ENCODE measurements at regions not wholly inside any gene's neighbourhood (a gene's known extent, or its start where the extent isn't known, plus 50 kb on each side); places are given as distances from the start of the nearest gene placed in this dataset.
A peak's percentile ranks its signal among the peaks of the same experiment; 100 is the strongest.

DNA sequence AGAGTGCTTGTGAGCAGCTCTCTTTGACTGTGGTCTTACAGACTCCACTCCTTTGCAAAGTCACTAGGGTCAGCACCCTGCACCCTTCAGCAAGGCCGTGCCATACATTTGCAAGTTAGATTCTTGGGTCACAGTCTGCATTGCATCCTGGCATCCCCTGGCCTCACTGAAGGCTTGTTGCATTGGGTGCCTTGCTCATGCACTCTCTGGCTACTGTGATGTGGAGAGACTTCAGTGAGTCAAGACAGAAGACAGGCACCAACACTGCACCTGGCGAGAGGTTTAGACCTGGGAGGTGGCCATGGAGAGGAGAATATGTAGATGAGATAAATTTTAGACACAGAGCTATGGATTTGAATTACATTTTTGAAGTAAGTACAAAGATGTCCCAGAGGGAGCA lies 146.4 kb upstream of the COPS8 start:
- DNase-seq (ENCODE audit: extremely low read depth, low read depth, low spot score) = no peak

GRCh38 chr2:236939721-236940231 lies 145.9 kb upstream of the COPS8 start:
- peak; percentile 25 for DNase-seq (ENCODE audit: extremely low read depth, low read depth, low spot score)

- no peak for DNase-seq (ENCODE audit: extremely low read depth, low read depth, low spot score)
Measured at GRCh38 chr2:236940497-236940896, 145.2 kb upstream of the COPS8 start.

GRCh38 chr2:236940916-236941520 lies 144.7 kb upstream of the COPS8 start:
- DNase-seq (ENCODE audit: extremely low read depth, low read depth, low spot score) = no peak

- no peak for DNase-seq (ENCODE audit: extremely low read depth, low read depth, low spot score)
Measured at GRCh38 chr2:236941551-236941950, 144.1 kb upstream of the COPS8 start.

- no peak for DNase-seq (ENCODE audit: extremely low read depth, low read depth, low spot score)
Measured at GRCh38 chr2:236942554-236942953, 143.1 kb upstream of the COPS8 start.

DNA sequence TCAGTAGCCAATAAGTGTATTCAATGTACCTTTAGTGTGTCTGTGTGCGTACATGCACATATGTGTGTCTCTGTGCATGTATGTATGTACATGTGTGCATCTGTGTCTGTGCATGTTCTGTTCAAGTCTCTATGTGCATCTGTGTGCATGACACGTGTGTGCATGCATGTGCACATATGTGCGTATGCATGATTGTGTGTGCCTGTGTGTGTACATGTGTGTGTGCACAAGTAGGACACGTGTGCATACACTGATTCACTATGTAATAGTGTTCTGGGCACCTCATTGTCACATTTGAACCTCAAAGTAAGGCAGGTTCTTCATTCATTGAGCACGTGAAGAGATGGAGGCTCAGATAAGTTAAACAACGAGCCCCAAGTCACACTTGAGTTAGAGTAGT lies 142.6 kb upstream of the COPS8 start:
- DNase-seq (ENCODE audit: extremely low read depth, low read depth, low spot score) = no peak

DNA sequence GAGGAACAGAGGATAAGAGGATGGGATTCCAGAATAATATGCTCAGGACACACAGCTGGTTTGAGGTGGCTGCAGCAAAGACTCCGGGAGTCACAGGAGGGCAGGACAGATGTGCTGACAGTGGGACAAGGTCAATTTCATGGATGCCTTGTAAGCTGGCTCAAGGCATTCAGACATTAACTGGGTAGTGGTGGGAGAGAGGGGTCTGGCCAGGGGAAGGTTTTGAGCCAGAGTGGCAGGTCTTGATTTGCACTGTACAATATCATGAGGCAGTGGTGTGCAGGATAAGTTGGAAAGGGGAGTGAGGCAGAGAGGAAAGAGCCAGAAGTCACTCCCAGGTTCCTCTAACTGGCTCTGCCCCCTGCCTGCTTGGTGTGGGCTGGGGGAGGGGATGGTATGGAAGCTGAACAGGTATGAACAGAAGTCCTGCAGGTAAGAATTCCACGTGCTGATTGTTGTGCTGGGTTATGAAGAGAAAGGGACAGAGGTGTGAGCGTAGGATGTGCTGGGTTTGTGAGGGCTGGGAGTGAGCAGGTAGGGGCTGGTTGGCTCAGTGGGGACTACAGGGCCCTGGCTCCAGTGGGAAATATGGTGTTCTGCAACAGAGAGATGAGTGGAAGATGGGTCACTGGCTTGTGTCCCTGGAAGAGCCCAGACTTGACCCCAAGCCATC lies 141.7 kb upstream of the COPS8 start:
- no peak for DNase-seq (ENCODE audit: extremely low read depth, low read depth, low spot score)

DNA sequence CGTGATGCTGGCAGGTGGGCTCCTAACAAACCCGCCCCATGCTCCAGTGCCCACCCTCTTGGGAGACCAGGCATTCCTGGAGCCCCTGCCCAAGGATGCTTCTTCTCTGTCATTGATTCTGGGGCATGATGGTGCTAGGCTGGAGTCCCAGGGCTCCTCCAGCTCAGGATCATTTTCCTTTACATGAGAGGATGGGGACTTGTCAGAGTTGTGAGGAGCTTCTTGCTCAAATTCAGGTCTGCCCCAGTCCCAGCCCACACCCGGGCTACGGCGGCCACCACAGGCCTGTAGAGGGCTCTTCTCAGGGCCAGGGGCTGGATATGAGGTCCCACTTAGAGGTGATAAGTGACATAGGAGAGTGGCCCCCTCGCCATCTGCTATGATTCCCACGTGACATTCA lies 141.1 kb upstream of the COPS8 start:
- DNase-seq (ENCODE audit: extremely low read depth, low read depth, low spot score) = no peak

DNA sequence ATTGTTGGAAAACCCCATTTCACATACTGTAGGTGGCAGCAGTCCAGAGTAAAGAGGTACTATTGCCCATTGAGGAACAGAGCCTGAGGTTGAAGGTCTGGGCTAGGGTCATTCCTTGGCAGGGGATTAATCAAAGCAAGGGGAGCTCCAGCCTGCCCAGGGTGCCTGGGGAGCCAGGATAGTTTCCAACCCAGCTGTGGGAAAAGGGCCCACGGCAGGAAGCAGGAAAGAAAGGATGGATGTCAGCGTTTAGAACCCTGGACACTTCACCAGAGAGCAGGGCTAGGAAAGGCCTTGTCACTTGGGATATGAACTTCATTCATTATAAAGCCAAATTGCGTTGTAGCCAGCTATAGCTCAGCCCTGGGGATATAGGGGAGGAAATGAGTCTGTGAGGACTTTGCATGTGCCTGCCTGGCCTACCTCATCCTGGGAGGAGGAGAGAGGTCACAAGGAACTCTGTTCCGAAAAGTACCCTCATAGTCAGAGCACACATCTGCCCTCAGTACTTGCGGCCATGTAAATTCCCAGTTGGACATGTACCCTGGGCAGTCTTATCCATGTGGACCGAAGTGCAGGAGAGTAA lies 140.2 kb upstream of the COPS8 start:
- no peak for DNase-seq (ENCODE audit: extremely low read depth, low read depth, low spot score)

DNA sequence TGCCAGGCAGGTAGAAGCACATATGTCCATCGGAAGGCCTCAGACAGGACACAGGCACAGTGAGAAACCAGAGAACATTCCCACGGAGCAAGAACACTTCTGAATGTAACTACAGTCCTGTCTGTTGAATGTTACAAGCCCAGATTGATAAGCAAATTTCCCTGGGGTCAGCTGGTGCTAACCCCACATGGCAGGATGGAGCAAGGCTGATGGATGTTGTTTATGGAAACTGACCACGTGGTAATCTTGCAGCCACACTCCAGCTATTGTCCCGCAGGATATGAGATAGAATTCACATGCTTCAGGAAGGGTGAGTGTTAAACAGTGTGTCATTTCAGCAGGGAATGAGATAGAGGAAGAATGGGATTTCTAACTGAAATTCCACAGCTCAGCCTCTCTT lies 138.8 kb upstream of the COPS8 start:
- DNase-seq (ENCODE audit: extremely low read depth, low read depth, low spot score) = peak; percentile 72

DNA sequence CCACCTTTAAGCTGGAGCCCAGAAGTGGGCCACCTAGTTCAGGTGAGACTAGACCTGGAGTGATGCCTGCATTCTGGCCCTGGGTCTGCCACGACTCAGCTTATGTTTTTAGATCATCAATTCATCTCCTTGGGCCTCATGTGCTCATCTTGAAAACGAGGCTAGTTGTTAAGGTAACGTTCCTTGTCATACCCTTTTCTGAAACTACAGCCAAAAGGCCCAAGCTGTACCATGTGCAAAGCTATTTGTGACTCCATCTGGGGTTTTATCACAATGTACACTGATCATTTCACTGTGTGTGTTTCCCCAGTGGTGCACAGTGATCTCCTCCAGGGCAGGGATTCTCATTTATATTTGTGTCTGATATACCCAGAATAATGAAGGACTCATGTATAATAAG lies 138.4 kb upstream of the COPS8 start:
- DNase-seq (ENCODE audit: extremely low read depth, low read depth, low spot score) = no peak

DNA sequence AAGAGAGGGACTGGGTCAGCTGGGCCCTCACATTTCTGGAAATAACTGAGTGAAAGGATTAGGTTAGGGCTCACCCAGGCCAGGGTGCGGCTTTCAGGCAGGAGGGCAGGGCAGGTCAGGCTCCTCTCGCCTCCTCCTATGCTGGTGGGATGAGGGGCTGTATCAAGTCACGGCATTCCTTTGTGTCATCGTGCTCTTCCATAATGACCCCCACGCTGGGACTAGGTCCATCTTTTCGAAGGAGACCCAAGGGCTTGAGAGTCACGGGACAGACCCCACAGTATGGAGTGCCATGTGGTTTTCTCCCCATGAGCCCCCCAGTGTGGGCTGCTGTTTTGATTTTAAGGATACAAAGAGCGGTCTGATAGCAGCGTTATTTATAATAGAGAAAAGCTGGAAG lies 137.8 kb upstream of the COPS8 start:
- DNase-seq (ENCODE audit: extremely low read depth, low read depth, low spot score) = no peak

GRCh38 chr2:236949089-236949905 lies 136.4 kb upstream of the COPS8 start:
- no peak for DNase-seq (ENCODE audit: extremely low read depth, low read depth, low spot score)

- DNase-seq (ENCODE audit: extremely low read depth, low read depth, low spot score) = no peak
Measured at GRCh38 chr2:236951830-236952475, 133.7 kb upstream of the COPS8 start.

DNA sequence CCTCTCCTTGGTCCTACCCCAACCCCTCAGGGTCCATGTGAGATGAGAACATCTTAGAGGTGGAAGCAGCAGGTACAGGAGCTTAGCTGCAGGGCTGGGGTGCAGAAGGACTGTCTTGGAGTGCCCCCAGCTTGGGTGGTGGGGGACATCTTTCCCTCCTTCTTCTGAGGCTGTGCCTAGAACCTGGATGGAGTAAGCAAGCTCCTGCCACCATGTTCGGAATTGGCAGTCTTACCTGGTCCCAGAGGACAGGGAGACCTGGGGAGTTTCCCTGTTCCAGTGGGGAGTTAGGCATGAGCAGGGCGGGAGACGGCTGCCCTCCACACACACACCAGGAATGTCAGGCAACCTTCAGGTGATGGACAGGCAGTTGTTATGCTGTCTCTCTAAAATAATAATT lies 131.0 kb upstream of the COPS8 start:
- DNase-seq (ENCODE audit: extremely low read depth, low read depth, low spot score) = no peak

DNA sequence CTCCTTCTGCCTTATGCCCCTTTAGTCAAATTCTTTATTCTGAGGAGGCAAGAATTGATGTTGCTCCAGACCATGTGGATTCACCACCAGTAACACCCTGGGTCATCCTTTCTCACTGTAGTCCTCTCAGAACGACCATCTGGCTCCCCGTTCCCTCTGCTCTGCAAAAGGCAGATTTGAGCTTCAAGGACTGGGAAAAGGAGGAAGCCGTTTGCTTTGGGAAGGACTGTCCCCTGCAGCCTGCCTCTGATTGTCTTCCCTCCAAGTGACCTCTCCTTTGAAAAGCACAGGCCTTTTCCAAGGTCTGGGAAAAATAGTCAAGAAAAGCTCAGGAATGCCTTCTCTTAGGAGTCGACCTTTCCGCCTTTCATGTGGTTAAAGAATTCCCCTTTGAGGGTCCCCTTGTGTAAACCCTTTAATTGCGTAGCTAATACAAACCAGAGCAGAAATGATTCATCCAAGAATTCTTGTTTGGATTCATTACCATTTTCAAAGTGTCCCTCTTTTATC lies 130.1 kb upstream of the COPS8 start:
- no peak for DNase-seq (ENCODE audit: extremely low read depth, low read depth, low spot score)

- no peak for DNase-seq (ENCODE audit: extremely low read depth, low read depth, low spot score)
Measured at GRCh38 chr2:236956031-236956618, 129.6 kb upstream of the COPS8 start.

GRCh38 chr2:236956641-236957040 lies 129.0 kb upstream of the COPS8 start:
- DNase-seq (ENCODE audit: extremely low read depth, low read depth, low spot score) = no peak

DNA sequence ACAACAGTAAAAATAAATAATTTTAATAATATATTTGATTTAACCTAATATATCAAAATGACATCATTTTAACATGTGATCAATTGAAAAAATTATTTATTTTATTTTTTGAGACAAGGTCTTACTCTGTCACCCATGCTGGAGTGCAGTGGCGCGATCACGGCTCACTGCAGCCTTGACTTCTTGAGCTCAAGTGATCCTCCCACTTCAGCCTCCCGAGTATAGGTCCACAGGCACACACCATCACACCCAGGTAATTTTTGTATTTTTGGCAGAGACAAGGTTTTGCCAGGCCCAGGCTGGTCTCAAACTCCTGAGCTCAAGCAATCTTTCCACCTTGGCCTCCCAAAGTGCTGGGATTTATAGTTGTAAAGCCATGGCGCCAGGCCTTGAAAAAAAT lies 126.7 kb upstream of the COPS8 start:
- no peak for DNase-seq (ENCODE audit: extremely low read depth, low read depth, low spot score)

All from glomerular endothelial cell (primary cell).